Astrocyte (in vitro differentiated cells and primary cell): ENCODE measurements at regions not wholly inside any gene's neighbourhood (a gene's known extent, or its start where the extent isn't known, plus 50 kb on each side); places are given as distances from the start of the nearest gene placed in this dataset.

Experiments used
- DNase-seq: peaks from one replicate; pipeline ENCODE4 v3.0.0-alpha.2; 2010; ENCODE audit warnings: low read depth
- FAIRE-seq: peaks from 2 replicates; lab custom pipeline; 2011; peaks lifted over from hg19 to GRCh38; lab: Jason Lieb, UNC
- H2AFZ ChIP-seq: 2 replicates; pipeline ENCODE4 v1.6.0; 2012; ENCODE audit warnings: low read depth, low read length, inconsistent platforms
- H3K27ac ChIP-seq: 2 replicates; pipeline ENCODE4 v1.5.1; 2011; ENCODE audit warnings: low read depth, low read length, inconsistent platforms
- H3K27me3 ChIP-seq: 2 replicates; pipeline ENCODE4 v1.6.0; 2011; ENCODE audit warnings: low read length, inconsistent platforms; ENCODE audit not compliant: insufficient read depth
- H3K36me3 ChIP-seq: 2 replicates; pipeline ENCODE4 v1.5.1; 2011; ENCODE audit warnings: low read length, inconsistent platforms; ENCODE audit not compliant: insufficient read depth
- H3K4me1 ChIP-seq: 2 replicates; pipeline ENCODE4 v1.5.1; 2011; ENCODE audit warnings: low read length, inconsistent platforms; ENCODE audit not compliant: insufficient read depth
- H3K4me2 ChIP-seq: 2 replicates; pipeline ENCODE4 v1.6.0; 2012; ENCODE audit warnings: low read length, inconsistent platforms
- H3K4me3 ChIP-seq: 2 replicates; pipeline ENCODE4 v1.5.1; 2011; ENCODE audit warnings: low read depth, mild to moderate bottlenecking, low read length, inconsistent platforms; ENCODE audit not compliant: insufficient read depth
- H3K79me2 ChIP-seq: 2 replicates; pipeline ENCODE4 v1.6.0; 2012; ENCODE audit warnings: mild to moderate bottlenecking, low read length, inconsistent platforms; ENCODE audit not compliant: insufficient read depth
- H3K9ac ChIP-seq: 2 replicates; pipeline ENCODE4 v1.6.0; 2012; ENCODE audit warnings: mild to moderate bottlenecking, low read length, inconsistent platforms
- H3K9me3 ChIP-seq: 2 replicates; pipeline ENCODE4 v1.5.1; 2012; ENCODE audit warnings: low read depth, mild to moderate bottlenecking, low read length, inconsistent platforms; ENCODE audit not compliant: insufficient read depth
- H4K20me1 ChIP-seq: 2 replicates; pipeline ENCODE4 v1.6.0; 2012; ENCODE audit warnings: low read length, inconsistent platforms; ENCODE audit not compliant: insufficient read depth
- H3K27ac Mint-ChIP-seq: one replicate; pipeline ENCODE4 v1.8.0; 2021; ENCODE audit warnings: mild to moderate bottlenecking, mixed read lengths; ENCODE audit not compliant: unreplicated experiment
- H3K27me3 Mint-ChIP-seq: one replicate; pipeline ENCODE4 v1.8.0; 2021; ENCODE audit warnings: low read depth, mixed read lengths; ENCODE audit not compliant: unreplicated experiment
- H3K36me3 Mint-ChIP-seq: one replicate; pipeline ENCODE4 v1.8.0; 2021; ENCODE audit warnings: low read depth, mixed read lengths; ENCODE audit not compliant: unreplicated experiment
- H3K4me1 Mint-ChIP-seq: one replicate; pipeline ENCODE4 v1.8.0; 2021; ENCODE audit warnings: low read depth, mixed read lengths; ENCODE audit not compliant: unreplicated experiment
- H3K4me3 Mint-ChIP-seq: one replicate; pipeline ENCODE4 v1.8.0; 2021; ENCODE audit warnings: mild to moderate bottlenecking, moderate library complexity, mixed read lengths; ENCODE audit not compliant: unreplicated experiment
- H3K9me3 Mint-ChIP-seq: one replicate; pipeline ENCODE4 v1.8.0; 2021; ENCODE audit warnings: mild to moderate bottlenecking, mixed read lengths; ENCODE audit not compliant: unreplicated experiment
- CTCF ChIP-seq: IDR thresholded peaks from 2 replicates; pipeline ENCODE4 v1.5.1; 2011; ENCODE audit warnings: low read depth, mild to moderate bottlenecking, inconsistent platforms, low read length, moderate library complexity; ENCODE audit not compliant: insufficient read depth
- EZH2 ChIP-seq: IDR thresholded peaks from 2 replicates; pipeline ENCODE4 v1.6.1; 2012; ENCODE audit warnings: mild to moderate bottlenecking, low read length, inconsistent platforms; ENCODE audit not compliant: insufficient read depth

DNA sequence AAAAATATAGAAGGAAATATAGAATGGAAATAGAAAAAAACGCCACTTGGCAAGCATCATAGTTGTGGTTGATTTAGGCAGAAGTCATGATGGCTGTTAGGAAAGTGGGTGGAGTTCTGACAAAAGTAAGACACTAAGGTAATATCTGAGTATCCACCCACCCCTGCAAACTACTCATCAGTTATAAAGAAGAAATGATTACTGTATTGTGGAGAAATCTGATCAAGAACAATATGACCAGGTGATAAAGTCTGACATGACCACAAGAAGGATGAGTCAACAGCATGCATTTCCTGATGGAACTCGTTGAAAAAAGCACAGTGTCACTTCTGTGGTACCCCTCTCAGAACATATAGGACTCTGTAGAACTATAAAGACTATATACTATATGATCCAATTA is 343.4 kb upstream of the PAPPA start:
- Histone ChIP-seq H3K4me1 (no peaks in the 10 kb centered on the region), H3K9ac (no peak overlapping the region), H3K79me2 (no peaks in the 10 kb centered on the region), H2AFZ (no peak overlapping the region), H3K9me3 (no peaks in the 10 kb centered on the region), H3K36me3 (no peaks in the 10 kb centered on the region), H3K27me3 (no peaks in the 10 kb centered on the region), H4K20me1 (no peaks in the 10 kb centered on the region), H3K4me3 (no peak overlapping the region), H3K4me2 (no peak overlapping the region), H3K27ac (no peak overlapping the region)
- no peak overlapping the region for H3K27ac Mint-ChIP-seq
- no peaks in the 10 kb centered on the region for H3K27me3 Mint-ChIP-seq
- no peak for FAIRE-seq
- TF ChIP-seq CTCF (no peak), EZH2 (no peak)
- no peaks in the 10 kb centered on the region for H3K36me3 Mint-ChIP-seq
- H3K9me3 Mint-ChIP-seq = peaks cover 2% of the 10 kb centered on the region
- no peak overlapping the region for H3K4me3 Mint-ChIP-seq
- H3K4me1 Mint-ChIP-seq = no peaks in the 10 kb centered on the region
- no peak for DNase-seq

GRCh38 chr9:115814081-115814480 is 339.5 kb upstream of the PAPPA start:
- no peaks in the 10 kb centered on the region for H3K4me1 Mint-ChIP-seq
- no peak for FAIRE-seq
- no peaks in the 10 kb centered on the region for H3K4me1 ChIP-seq

More at GRCh38 chr9:115814081-115814480, 339.5 kb upstream of the PAPPA start:
- H3K79me2 ChIP-seq = no peaks in the 10 kb centered on the region
- Mint-ChIP-seq H3K4me3 (no peak overlapping the region), H3K27ac (no peak overlapping the region), H3K27me3 (no peaks in the 10 kb centered on the region), H3K9me3 (peaks cover 2% of the 10 kb centered on the region), H3K36me3 (no peaks in the 10 kb centered on the region)
- H3K36me3 ChIP-seq = no peaks in the 10 kb centered on the region
- no peaks in the 10 kb centered on the region for H4K20me1 ChIP-seq
- no peak overlapping the region for H3K27ac ChIP-seq
- no peak overlapping the region for H3K4me3 ChIP-seq
- H3K9ac ChIP-seq = no peak overlapping the region
- TF ChIP-seq EZH2 (no peak), CTCF (no peak)
- no peaks in the 10 kb centered on the region for H3K27me3 ChIP-seq
- H3K9me3 ChIP-seq = no peaks in the 10 kb centered on the region
- H3K4me2 ChIP-seq = no peak overlapping the region
- no peak for DNase-seq
- no peak overlapping the region for H2AFZ ChIP-seq
